ENCODE measurements at regions not wholly inside any gene's neighbourhood (a gene's known extent, or its start where the extent isn't known, plus 50 kb on each side); places are given as distances from the start of the nearest gene placed in this dataset.

GRCh38 chr16:73389085-73389484, 341.2 kb upstream of the ZFHX3 start:
- DNase-seq, result no peak

GRCh38 chr16:73387979-73388378, 340.1 kb upstream of the ZFHX3 start:
- no peak for DNase-seq

- no peak for DNase-seq
These were observed 337.8 kb upstream of the ZFHX3 start for GRCh38 chr16:73385696-73386095.

- no peak for DNase-seq
These were observed 336.7 kb upstream of the ZFHX3 start for GRCh38 chr16:73384506-73385089.

- DNase-seq, result no peak
These were observed 336.0 kb upstream of the ZFHX3 start for GRCh38 chr16:73383988-73384365.

- DNase-seq, result no peak
These were observed 335.5 kb upstream of the ZFHX3 start for GRCh38 chr16:73383195-73383987.

GRCh38 chr16:73378471-73378870, 330.5 kb upstream of the ZFHX3 start:
- DNase-seq, result no peak

- no peak for DNase-seq
These were observed 323.8 kb upstream of the ZFHX3 start for GRCh38 chr16:73371584-73372319.

- DNase-seq, result no peak
These were observed 321.9 kb upstream of the ZFHX3 start for GRCh38 chr16:73369851-73370250.

GRCh38 chr16:73368715-73369114, 320.8 kb upstream of the ZFHX3 start:
- no peak for DNase-seq

GRCh38 chr16:73365016-73365551, 317.2 kb upstream of the ZFHX3 start:
- DNase-seq, result no peak

- no peak for DNase-seq
These were observed 316.5 kb upstream of the ZFHX3 start for GRCh38 chr16:73364413-73364812.

- no peak for DNase-seq
These were observed 313.1 kb upstream of the ZFHX3 start for GRCh38 chr16:73361061-73361460.

- no peak for DNase-seq
These were observed 308.6 kb upstream of the ZFHX3 start for GRCh38 chr16:73356401-73357079.

GRCh38 chr16:73355981-73356380, 308.1 kb upstream of the ZFHX3 start:
- no peak for DNase-seq

- no peak for DNase-seq
These were observed 306.5 kb upstream of the ZFHX3 start for GRCh38 chr16:73354434-73354833.

GRCh38 chr16:73350707-73351452, 303.0 kb upstream of the ZFHX3 start:
- no peak for DNase-seq

- DNase-seq, result no peak
These were observed 299.8 kb upstream of the ZFHX3 start for GRCh38 chr16:73347500-73348375.

- DNase-seq, result no peak
These were observed 291.9 kb upstream of the ZFHX3 start for GRCh38 chr16:73339821-73340220.

GRCh38 chr16:73337373-73338296, 289.7 kb upstream of the ZFHX3 start:
- DNase-seq, result no peak

Measured in activated CD4-positive, alpha-beta T cell treated with anti-CD3 and anti-CD28 coated beads, Interleukin-2, amount 50 U/mL, for 16 hours (primary cell).